ENCODE measurements at regions not wholly inside any gene's neighbourhood (a gene's known extent, or its start where the extent isn't known, plus 50 kb on each side); places are given as distances from the start of the nearest gene placed in this dataset.
"Not testable (repeated sequence)": the region's sequence is repeated elsewhere in the genome, so short reads cannot be mapped to it uniquely, and the experiment has no call there.

GRCh38 chr3:139136469-139137202 is 91.9 kb upstream of the PRR23C start (continued):
- TF ChIP-seq ZNF239 (tag by site-specific recombination; IDR thresholded peaks at IDR 0.05) = no peak
- no peak for TF ChIP-seq ZNF292 (tag by site-specific recombination; IDR thresholded peaks at IDR 0.05; ENCODE audit: borderline replicate concordance, low read depth)
- TF ChIP-seq RBAK (tag by site-specific recombination; IDR thresholded peaks at IDR 0.05) = no peak
- TF ChIP-seq PRDM2 (tag by site-specific recombination; IDR thresholded peaks at IDR 0.05; ENCODE audit: borderline replicate concordance) = no peak

- Histone ChIP-seq H3K4me1 (ENCODE audit: control insufficient read depth, insufficient read depth, low read length) (no peaks in the 10 kb centered on the region), H3K4me3 (ENCODE audit: low read depth, low read length) (no peak overlapping the region), H3K27ac (ENCODE audit: extremely low read depth, low read depth, low read length) (no peak overlapping the region), H3K9me3 (ENCODE audit: control insufficient read depth, insufficient read depth, low read depth, low read length) (no peaks in the 10 kb centered on the region), H3K36me3 (ENCODE audit: control insufficient read depth in 2 of 2, insufficient read depth in 1 of 2, low read length in 2 of 2) (no peaks in the 10 kb centered on the region)
- CTCF ChIA-PET = no interaction called here
- POLR2A ChIA-PET = no interaction called here
- TF ChIP-seq MZF1 (tag by site-specific recombination; IDR thresholded peaks at IDR 0.05; ENCODE audit: borderline replicate concordance) = no peak
- no peak for TF ChIP-seq ZNF26 (tag by site-specific recombination; IDR thresholded peaks at IDR 0.05)
- TF ChIP-seq ZNF747 (tag by site-specific recombination; IDR thresholded peaks at IDR 0.05) = no peak
- no peak for TF ChIP-seq ZNF501 (tag by site-specific recombination; IDR thresholded peaks at IDR 0.05)
- TF ChIP-seq ZNF843 (tag by site-specific recombination; IDR thresholded peaks at IDR 0.05) = no peak
- no peak for TF ChIP-seq ZNF776 (tag by site-specific recombination; IDR thresholded peaks at IDR 0.05; ENCODE audit: borderline replicate concordance)
- TF ChIP-seq ZNF311 (tag by site-specific recombination; IDR thresholded peaks at IDR 0.05; ENCODE audit: borderline replicate concordance) = no peak
- no peak for TF ChIP-seq ZNF488 (tag by site-specific recombination; IDR thresholded peaks at IDR 0.05)
- no peak for TF ChIP-seq OVOL3 (tag by site-specific recombination; IDR thresholded peaks at IDR 0.05)
- TF ChIP-seq ZNF677 (tag by site-specific recombination; IDR thresholded peaks at IDR 0.05) = no peak
- no peak for TF ChIP-seq ZNF48 (tag by site-specific recombination; IDR thresholded peaks at IDR 0.05)
- no peak for TF ChIP-seq KLF8 (tag by site-specific recombination; IDR thresholded peaks at IDR 0.05)
Observed at GRCh38 chr3:139140553-139140952, 95.9 kb upstream of the PRR23C start.

GRCh38 chr3:139145980-139146379 is 101.3 kb upstream of the PRR23C start:
- H3K4me1 ChIP-seq (ENCODE audit: control insufficient read depth, insufficient read depth, low read length); CTCF ChIA-PET; H3K36me3 ChIP-seq (ENCODE audit: control insufficient read depth in 2 of 2, insufficient read depth in 1 of 2, low read length in 2 of 2); H3K4me3 ChIP-seq (ENCODE audit: low read depth, low read length); H3K9me3 ChIP-seq (ENCODE audit: control insufficient read depth, insufficient read depth, low read depth, low read length); H3K27ac ChIP-seq (ENCODE audit: extremely low read depth, low read depth, low read length); POLR2A ChIA-PET: not testable (repeated sequence)
